GM13976 (cell line): ENCODE measurements at regions not wholly inside any gene's neighbourhood (a gene's known extent, or its start where the extent isn't known, plus 50 kb on each side); places are given as distances from the start of the nearest gene placed in this dataset.

Experiments used
- DNase-seq: peaks from one replicate; pipeline ENCODE4 v3.0.0; 2012; ENCODE audit warnings: low spot score
- CTCF ChIP-seq: IDR thresholded peaks from 2 replicates; pipeline ENCODE4 v1.5.1; 2012; ENCODE audit warnings: borderline replicate concordance, mild to moderate bottlenecking; ENCODE audit not compliant: insufficient read depth; ENCODE audit errors: extremely low read depth, missing control alignments, control extremely low read depth
- in situ Hi-C: fragments of 300-500 bp; cut with MboI; formaldehyde crosslinking; loops from one replicate; pipeline ENCODE4 v1.12.0; 2022; ENCODE audit warnings: low sequenced_read_pairs, mixed read lengths, inconsistent platforms; ENCODE audit not compliant: unreplicated experiment

GRCh38 chr15:70498096-70498626 is 265.2 kb downstream of the UACA start:
- no peak for TF ChIP-seq CTCF
- in situ Hi-C loops = loop anchor here (25.0 kb wide), 2 partner anchors 761 to 1011 kb away; no protein-coding TSS in a partner anchor
- no peak for DNase-seq

DNA sequence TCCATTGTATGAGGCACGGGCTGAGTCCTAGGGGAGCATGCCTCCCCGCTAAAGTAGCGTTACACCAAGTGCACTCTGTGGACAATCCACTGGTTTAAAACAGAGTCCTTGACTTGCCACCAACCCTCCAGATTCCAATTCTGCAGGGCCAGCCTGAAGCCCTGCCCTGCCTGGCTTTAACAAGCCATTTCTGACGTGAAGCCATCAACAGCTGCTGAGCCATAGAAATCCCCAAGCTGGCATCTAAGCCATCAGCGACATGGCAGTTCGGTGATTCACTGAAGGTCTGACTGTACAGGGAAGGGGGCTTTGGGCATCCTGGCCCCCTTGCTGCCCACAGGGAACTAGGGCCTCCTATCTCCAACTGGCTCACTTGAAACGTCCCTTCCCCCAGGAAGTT is 265.7 kb downstream of the UACA start:
- no peak for TF ChIP-seq CTCF
- no peak for DNase-seq

GRCh38 chr15:70495991-70496599 is 267.3 kb downstream of the UACA start:
- in situ Hi-C loops = loop anchor here (25.0 kb wide), 2 partner anchors 759 to 1009 kb away; no protein-coding TSS in a partner anchor

More for the DNA sequence above, 265.7 kb downstream of the UACA start:
- in situ Hi-C loops = loop anchor here (25.0 kb wide), 2 partner anchors 760 to 1010 kb away; no protein-coding TSS in a partner anchor

GRCh38 chr15:70494852-70495571 is 268.3 kb downstream of the UACA start:
- in situ Hi-C loops = loop anchor here (25.0 kb wide), 2 partner anchors 758 to 1008 kb away; no protein-coding TSS in a partner anchor
- no peak for DNase-seq
- no peak for TF ChIP-seq CTCF

More at GRCh38 chr15:70495991-70496599, 267.3 kb downstream of the UACA start:
- no peak for TF ChIP-seq CTCF
- DNase-seq = no peak

DNA sequence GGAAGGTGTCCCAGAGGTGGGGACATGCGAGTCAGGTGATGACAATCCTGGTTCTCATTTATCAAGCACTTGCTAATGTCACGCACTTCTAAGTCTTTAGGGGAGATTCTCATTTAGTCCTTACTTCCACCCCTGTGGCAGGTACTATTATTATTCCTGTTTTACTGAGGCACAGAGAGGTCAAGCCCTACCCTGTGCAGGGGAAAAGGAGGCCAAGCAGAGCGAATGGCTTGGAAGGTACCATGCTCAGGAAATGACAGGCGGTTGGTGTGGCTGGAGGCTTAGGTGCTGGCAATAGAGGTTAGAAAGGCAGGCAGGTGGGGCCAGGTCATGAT is 268.9 kb downstream of the UACA start:
- TF ChIP-seq CTCF = no peak
- DNase-seq = no peak
- in situ Hi-C loops = loop anchor here (25.0 kb wide), 2 partner anchors 757 to 1007 kb away; no protein-coding TSS in a partner anchor

DNA sequence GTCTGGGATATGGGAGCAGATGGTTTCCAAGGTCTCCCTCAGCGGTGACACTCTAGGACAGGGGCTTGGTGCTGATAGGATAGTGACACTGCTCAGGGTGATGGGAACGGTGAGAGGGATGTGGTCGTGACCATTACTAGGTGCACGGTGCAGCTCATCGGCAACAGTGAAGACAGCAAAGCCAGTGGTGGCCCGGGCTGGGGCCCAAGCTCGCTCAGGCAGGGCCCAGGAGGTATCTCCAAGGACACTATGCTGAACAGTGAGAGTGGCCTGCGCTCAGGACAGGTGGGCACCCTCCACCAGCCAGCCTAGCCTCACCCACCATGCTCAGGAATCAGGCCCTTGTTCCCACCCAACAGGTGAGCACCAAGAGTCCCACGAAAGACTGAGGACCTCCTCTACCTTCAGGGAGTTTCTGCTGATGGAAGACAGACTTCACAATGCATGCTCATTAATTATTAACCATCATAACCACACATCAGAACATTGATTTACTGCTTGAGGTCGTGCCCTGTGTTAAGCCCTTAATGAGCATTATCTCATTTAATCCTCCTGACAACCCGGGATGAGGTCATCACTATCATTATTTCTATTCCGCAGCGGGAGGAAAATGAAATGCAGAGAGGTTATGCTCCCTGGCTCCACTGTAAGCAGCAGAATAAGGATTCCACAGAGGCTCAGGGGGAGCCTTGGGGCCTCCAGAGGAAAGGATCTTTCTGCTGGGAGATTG is 269.4 kb downstream of the UACA start:
- no peak for TF ChIP-seq CTCF
- in situ Hi-C loops = loop anchor here (25.0 kb wide), 2 partner anchors 757 to 1007 kb away; no protein-coding TSS in a partner anchor

More for the DNA sequence above, 269.4 kb downstream of the UACA start:
- no peak for DNase-seq
